HCT116 (cell line): ENCODE measurements at regions not wholly inside any gene's neighbourhood (a gene's known extent, or its start where the extent isn't known, plus 50 kb on each side); places are given as distances from the start of the nearest gene placed in this dataset.

ENCODE experiments used
- ATAC-seq: fragments of 200-7000 bp; cut with Tn5 transposase; 2 replicates; pipeline ENCODE4 v1.9.1; 2020; ENCODE audit warnings: mild to moderate bottlenecking, moderate library complexity
- BruUV-seq: library from RNA; stranded (reverse); fragments of 400-500 nt; replicated peaks from 2 replicates; lab custom pipeline; 2021; lab: Mats Ljungman, UMichigan
- CTCF ChIA-PET: fragments of 300-600 bp; sonication (Branson Sonifier 250); formaldehyde crosslinking; loops from one replicate; lab custom pipeline; 2021; ENCODE audit warnings: antibody characterized with exemption; lab: Charles Lee
- POLR2A ChIA-PET: fragments of 300-600, 350-600 bp; sonication (Branson Sonifier 250); formaldehyde crosslinking; loops from one replicate; lab custom pipeline; 2021; ENCODE audit warnings: antibody characterized with exemption; lab: Charles Lee
- RAD21 ChIA-PET, 2 experiments: fragments of 300-600 bp; sonication (Branson Sonifier 250); formaldehyde crosslinking; loops; one replicate each; lab custom pipeline; 2023; ENCODE audit warnings: low total read pairs in 2 of 2; ENCODE audit not compliant: uncharacterized antibody in 2 of 2, unreplicated experiment in 2 of 2, low non-redundant PET in 1 of 2; lab: Charles Lee
- DNase-seq: peaks from one replicate; pipeline ENCODE4 v3.0.0-alpha.2; 2010; ENCODE audit warnings: low read depth, low spot score
- H2AFZ ChIP-seq: fragments of 200-600 bp; shearing (Covaris generic), sonication (generic); 2 replicates; pipeline ENCODE4 v1.6.1; 2017; ENCODE audit warnings: low read depth, mixed run types, mixed read lengths, antibody characterized with exemption, low read length; ENCODE audit not compliant: poor library complexity, severe bottlenecking
- H3K27ac ChIP-seq: 2 replicates; pipeline ENCODE4 v1.5.1; 2012; ENCODE audit warnings: low read depth, low read length
- H3K27me3 ChIP-seq: fragments of 200-600 bp; sonication (generic); 2 replicates; pipeline ENCODE4 v1.6.1; 2016; ENCODE audit warnings: mixed run types, low read length, mixed read lengths; ENCODE audit not compliant: insufficient read depth
- H3K36me3 ChIP-seq, 2 experiments: fragments of 200-500 bp in 1 of 2; fragments of 200-600 bp in 1 of 2; sonication (Bioruptor generic) in 1 of 2; sonication (generic) in 1 of 2; 2 replicates each; pipeline versions ENCODE4 v1.5.1 to v1.6.1; 2014 to 2016; ENCODE audit warnings: low read length in 2 of 2, inconsistent platforms in 1 of 2, mixed read lengths in 1 of 2, mixed run types in 1 of 2; ENCODE audit not compliant: insufficient read depth in 2 of 2, control insufficient read depth in 1 of 2
- H3K4me1 ChIP-seq, 2 experiments: fragments of 200-600 bp in 1 of 2; sonication (generic) in 1 of 2; 2 replicates each; pipeline versions ENCODE4 v1.5.1 to v1.6.1; 2012 to 2017; ENCODE audit warnings: low read length in 2 of 2, inconsistent platforms in 1 of 2, mild to moderate bottlenecking in 1 of 2, mixed read lengths in 1 of 2, mixed run types in 1 of 2, moderate library complexity in 1 of 2; ENCODE audit not compliant: insufficient read depth in 2 of 2, control insufficient read depth in 1 of 2
- H3K4me2 ChIP-seq: fragments of 200-600 bp; sonication (generic); 2 replicates; pipeline ENCODE4 v1.6.1; 2017; ENCODE audit warnings: mixed run types, low read length, mixed read lengths
- H3K4me3 ChIP-seq, 2 experiments: fragments of 200-600 bp in 1 of 2; sonication (generic) in 1 of 2; replicated peaks in 1 of 2; 2 replicates each; pipeline ENCODE4 v1.5.1; 2011 to 2016; ENCODE audit warnings: low read length in 2 of 2, control low read depth in 1 of 2, low read depth in 1 of 2, mild to moderate bottlenecking in 1 of 2, mixed read lengths in 1 of 2, mixed run types in 1 of 2
- H3K79me2 ChIP-seq: fragments of 200-600 bp; sonication (generic); 2 replicates; pipeline ENCODE4 v1.6.1; 2017; ENCODE audit warnings: mild to moderate bottlenecking, mixed run types, low read length, moderate library complexity, mixed read lengths; ENCODE audit not compliant: insufficient read depth
- H3K9ac ChIP-seq: fragments of 200-600 bp; sonication (generic); 2 replicates; pipeline ENCODE4 v1.6.1; 2016; ENCODE audit warnings: low read length, mixed read lengths
- H3K9me2 ChIP-seq: fragments of 200-600 bp; sonication (generic), shearing (Covaris generic); 2 replicates; pipeline ENCODE4 v1.6.1; 2017; ENCODE audit warnings: mixed run types, mild to moderate bottlenecking, moderate library complexity; ENCODE audit not compliant: insufficient read depth
- H3K9me3 ChIP-seq, 2 experiments: fragments of 200-500 bp in 1 of 2; fragments of 200-600 bp in 1 of 2; sonication (Bioruptor generic) in 1 of 2; sonication (generic) in 1 of 2; 2 replicates each; pipeline ENCODE4 v1.6.1; 2014 to 2017; ENCODE audit warnings: low read length in 2 of 2, mixed read lengths in 2 of 2, inconsistent platforms in 1 of 2, low read depth in 1 of 2, mild to moderate bottlenecking in 1 of 2, mixed run types in 1 of 2, moderate library complexity in 1 of 2; ENCODE audit not compliant: control insufficient read depth in 1 of 2, insufficient read depth in 1 of 2
- H4K20me1 ChIP-seq: fragments of 200-600 bp; sonication (generic), shearing (Covaris generic); 2 replicates; pipeline ENCODE4 v1.6.1; 2017; ENCODE audit warnings: mixed run types, mild to moderate bottlenecking, moderate library complexity; ENCODE audit not compliant: insufficient read depth
- ATF3 ChIP-seq: IDR thresholded peaks from 2 replicates; pipeline ENCODE4 v1.6.1; 2012
- EGR1 ChIP-seq: IDR thresholded peaks from 2 replicates; pipeline ENCODE4 v1.6.1; 2012; ENCODE audit warnings: low read depth
- EZH2 ChIP-seq: fragments of 200-600 bp; sonication (generic); IDR thresholded peaks from 2 replicates; pipeline ENCODE4 v1.6.1; 2017; ENCODE audit warnings: antibody characterized with exemption, mixed run types
- EZH2phosphoT487 ChIP-seq: fragments of 200-600 bp; IDR thresholded peaks from 2 replicates; pipeline ENCODE4 v1.6.1; 2018; ENCODE audit warnings: antibody characterized with exemption, borderline replicate concordance
- REST ChIP-seq: IDR thresholded peaks from 2 replicates; pipeline ENCODE4 v1.6.1; 2012; ENCODE audit warnings: low read depth
- SIN3A ChIP-seq: IDR thresholded peaks from 2 replicates; pipeline ENCODE4 v1.6.1; 2012; ENCODE audit warnings: low read depth
- SP1 ChIP-seq: IDR thresholded peaks from 2 replicates; pipeline ENCODE4 v1.6.1; 2012; ENCODE audit warnings: low read depth
- TCF7L2 ChIP-seq: IDR thresholded peaks from 2 replicates; pipeline ENCODE4 v1.7.0; 2011; ENCODE audit warnings: borderline replicate concordance, inconsistent platforms; ENCODE audit not compliant: insufficient read depth, insufficient read length; ENCODE audit errors: extremely low read depth
- YY1 ChIP-seq: IDR thresholded peaks from 2 replicates; pipeline ENCODE4 v1.6.1; 2011; ENCODE audit warnings: low read length, low read depth, moderate library complexity, mild to moderate bottlenecking; ENCODE audit not compliant: insufficient replicate concordance; ENCODE audit errors: extremely low read depth
- ZBTB33 ChIP-seq: IDR thresholded peaks from 2 replicates; pipeline ENCODE4 v1.6.1; 2011; ENCODE audit warnings: mild to moderate bottlenecking, low read length, moderate library complexity; ENCODE audit not compliant: insufficient replicate concordance; ENCODE audit errors: extremely low read depth
- ZFX ChIP-seq: fragments of 450-650 bp; IDR thresholded peaks from 2 replicates; pipeline ENCODE4 v1.6.1; 2017
- intact Hi-C: fragments of 100-400 bp; cut with micrococcal nuclease; formaldehyde crosslinking; loops from 2 replicates; pipeline ENCODE4 v1.10.0; 2022

GRCh38 chr1:232263452-232263851 is 366.5 kb downstream of the SIPA1L2 start:
- H3K4me1 ChIP-seq, result no peaks in the 10 kb centered on the region
- H3K9ac ChIP-seq, result no peak overlapping the region
- ChIA-PET POLR2A (no interaction called here), CTCF (no interaction called here), RAD21 (no interaction called here)
- intact Hi-C loops, result no loop called here
- H3K4me2 ChIP-seq, result no peak overlapping the region
- H4K20me1 ChIP-seq, result no peaks in the 10 kb centered on the region
- TF ChIP-seq ATF3, result no peak
- no peak for TF ChIP-seq EZH2phosphoT487
- no peak for TF ChIP-seq EGR1
- TF ChIP-seq SP1, result no peak
- no peak for TF ChIP-seq EZH2
- TF ChIP-seq REST, result no peak
- no peak for TF ChIP-seq ZBTB33
- TF ChIP-seq SIN3A, result no peak
- no peak for TF ChIP-seq YY1
- TF ChIP-seq ZFX, result no peak
- TF ChIP-seq TCF7L2, result no peak
- no TSS peak for BruUV-seq
- no peak overlapping the region for H3K27ac ChIP-seq
- no peak overlapping the region for H2AFZ ChIP-seq
- peaks cover 5% of the 10 kb centered on the region; the same call in 1 of the 2 replicates for H3K27me3 ChIP-seq
- H3K36me3 ChIP-seq, result no peaks in the 10 kb centered on the region
- DNase-seq (no peak), ATAC-seq (no peak)
- H3K79me2 ChIP-seq, result no peaks in the 10 kb centered on the region
- H3K9me3 ChIP-seq, result no peaks in the 10 kb centered on the region
- H3K9me2 ChIP-seq, result no peaks in the 10 kb centered on the region
- no peak overlapping the region for H3K4me3 ChIP-seq
